RWPE1 (cell line): ENCODE measurements at regions not wholly inside any gene's neighbourhood (a gene's known extent, or its start where the extent isn't known, plus 50 kb on each side); places are given as distances from the start of the nearest gene placed in this dataset.
A peak's percentile ranks its signal among the peaks of the same experiment; 100 is the strongest.

ENCODE experiments used
- CTCF ChIA-PET: fragments of 350-600 bp; sonication (Branson Sonifier 250); formaldehyde crosslinking; extraction: SDS; loops from one replicate; lab custom pipeline; 2021; lab: Yijun Ruan, JAX
- POLR2A ChIA-PET: fragments of 400-600 bp; formaldehyde crosslinking; extraction: SDS; loops from one replicate; lab custom pipeline; 2020; ENCODE audit warnings: antibody characterized with exemption; ENCODE audit not compliant: low non-redundant PET; lab: Yijun Ruan, JAX
- DNase-seq: peaks from one replicate; pipeline ENCODE4 v3.0.0; 2012; ENCODE audit warnings: low spot score
- H3K27ac ChIP-seq: fragments of 450-650 bp; 2 replicates; pipeline ENCODE4 v1.5.1; 2017
- CTCF ChIP-seq: fragments of 450-650 bp; conservative IDR thresholded peaks from 2 replicates; pipeline ENCODE4 v1.5.1; 2017; ENCODE audit warnings: low read depth, mild to moderate bottlenecking

- no peak overlapping the region for H3K27ac ChIP-seq
- CTCF ChIA-PET = interaction anchor here (1.9 kb wide), 1 partner anchor 24 kb away, joined by 7 read pairs; no protein-coding TSS in a partner anchor
- POLR2A ChIA-PET = no interaction called here
- no peak for DNase-seq
- TF ChIP-seq CTCF = no peak
These were observed 54.5 kb upstream of the PSD2 start for GRCh38 chr5:139740992-139741672.

GRCh38 chr5:139741823-139742172, 53.8 kb upstream of the PSD2 start:
- H3K27ac ChIP-seq = no peak overlapping the region
- CTCF ChIA-PET = no interaction called here
- TF ChIP-seq CTCF = no peak
- POLR2A ChIA-PET = no interaction called here
- DNase-seq = no peak

- POLR2A ChIA-PET = no interaction called here
- H3K27ac ChIP-seq = no peak overlapping the region
- CTCF ChIA-PET = interaction anchor here (0.6 kb wide), 1 partner anchor 36 kb away, joined by 3 read pairs; no protein-coding TSS in a partner anchor
- no peak for TF ChIP-seq CTCF
- no peak for DNase-seq
These were observed 53.3 kb upstream of the PSD2 start for GRCh38 chr5:139742173-139742903.

- no peak for TF ChIP-seq CTCF
- no peak for DNase-seq
- no peak overlapping the region for H3K27ac ChIP-seq
- POLR2A ChIA-PET = no interaction called here
- CTCF ChIA-PET = interaction anchor here (0.6 kb wide), 1 partner anchor 36 kb away, joined by 3 read pairs; no protein-coding TSS in a partner anchor
These were observed 52.4 kb upstream of the PSD2 start for GRCh38 chr5:139743001-139743771.

GRCh38 chr5:139743804-139744203, 51.8 kb upstream of the PSD2 start:
- TF ChIP-seq CTCF = no peak
- CTCF ChIA-PET = no interaction called here
- no peak overlapping the region for H3K27ac ChIP-seq
- POLR2A ChIA-PET = no interaction called here
- no peak for DNase-seq

GRCh38 chr5:139744471-139745131, 51.0 kb upstream of the PSD2 start:
- no peak for TF ChIP-seq CTCF
- POLR2A ChIA-PET = no interaction called here
- CTCF ChIA-PET = interaction anchor here (1.3 to 4.2 kb wide), 3 partner anchors 15 to 111 kb away, joined by 3 to 40 read pairs (median 3); no protein-coding TSS in a partner anchor
- DNase-seq = no peak
- H3K27ac ChIP-seq = peak overlapping the region; percentile 4; the same call in 1 of the 2 replicates
